ENCODE measurements at regions not wholly inside any gene's neighbourhood (a gene's known extent, or its start where the extent isn't known, plus 50 kb on each side); places are given as distances from the start of the nearest gene placed in this dataset.

DNA sequence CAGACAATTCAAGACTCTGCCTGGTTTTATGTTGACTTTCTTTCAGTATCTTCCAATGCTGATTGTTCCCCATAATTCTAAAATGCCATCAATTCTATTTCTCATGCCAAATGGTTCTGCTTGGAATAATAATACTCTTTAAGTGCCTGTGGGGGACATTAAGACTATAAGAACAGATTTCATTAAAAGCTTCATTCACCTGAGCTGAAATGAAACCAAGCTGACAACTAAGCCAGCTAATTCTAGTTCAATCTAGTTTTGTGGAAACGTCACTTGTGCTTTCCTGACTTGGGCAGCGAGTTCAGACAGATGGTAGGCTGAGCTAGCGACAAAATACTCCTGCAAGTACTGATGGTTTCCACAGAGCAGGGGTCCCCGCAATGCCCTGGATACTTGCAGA lies 491.1 kb upstream of the RAB6C start:
- no peak for TF ChIP-seq POLR2A (IDR thresholded peaks at IDR 0.05)
- TF ChIP-seq CTCF (IDR thresholded peaks at IDR 0.05), result no peak

Data from prostate gland (tissue), 2 donors.